ENCODE measurements at regions not wholly inside any gene's neighbourhood (a gene's known extent, or its start where the extent isn't known, plus 50 kb on each side); places are given as distances from the start of the nearest gene placed in this dataset.
"Not testable (repeated sequence)": the region's sequence is repeated elsewhere in the genome, so short reads cannot be mapped to it uniquely, and the experiment has no call there.

- DNase-seq (ENCODE audit: low read depth); in situ Hi-C loops (cut with HindIII; ENCODE audit: low pct_unique_long_range_greater_than_20kb, low sequenced_read_pairs): not testable (repeated sequence)
Observed at GRCh38 chr6:104676679-104677078, 183.0 kb downstream of the HACE1 start.

- DNase-seq (ENCODE audit: low read depth); in situ Hi-C loops (cut with HindIII; ENCODE audit: low pct_unique_long_range_greater_than_20kb, low sequenced_read_pairs): not testable (repeated sequence)
Observed at GRCh38 chr6:104675161-104675560, 184.6 kb downstream of the HACE1 start.

- in situ Hi-C loops (cut with HindIII; ENCODE audit: low pct_unique_long_range_greater_than_20kb, low sequenced_read_pairs); DNase-seq (ENCODE audit: low read depth): not testable (repeated sequence)
Observed at GRCh38 chr6:104673078-104673477, 186.6 kb downstream of the HACE1 start.

GRCh38 chr6:104671591-104671891 is 188.2 kb downstream of the HACE1 start:
- in situ Hi-C loops (cut with HindIII; ENCODE audit: low pct_unique_long_range_greater_than_20kb, low sequenced_read_pairs); DNase-seq (ENCODE audit: low read depth): not testable (repeated sequence)

GRCh38 chr6:104670834-104671590 is 188.7 kb downstream of the HACE1 start:
- DNase-seq (ENCODE audit: low read depth); in situ Hi-C loops (cut with HindIII; ENCODE audit: low pct_unique_long_range_greater_than_20kb, low sequenced_read_pairs): not testable (repeated sequence)

- in situ Hi-C loops (cut with HindIII; ENCODE audit: low pct_unique_long_range_greater_than_20kb, low sequenced_read_pairs), result no loop called here
- DNase-seq (ENCODE audit: low read depth), result no peak
Observed at GRCh38 chr6:104669483-104669882, 190.2 kb downstream of the HACE1 start.

- in situ Hi-C loops (cut with HindIII; ENCODE audit: low pct_unique_long_range_greater_than_20kb, low sequenced_read_pairs), result no loop called here
- DNase-seq (ENCODE audit: low read depth), result no peak
Observed at GRCh38 chr6:104656235-104656634, 203.5 kb downstream of the HACE1 start.

- in situ Hi-C loops (cut with HindIII; ENCODE audit: low pct_unique_long_range_greater_than_20kb, low sequenced_read_pairs), result no loop called here
Observed at GRCh38 chr6:104653781-104654180, 205.9 kb downstream of the HACE1 start.

GRCh38 chr6:104648347-104648746 is 211.4 kb downstream of the HACE1 start:
- in situ Hi-C loops (cut with HindIII; ENCODE audit: low pct_unique_long_range_greater_than_20kb, low sequenced_read_pairs), result no loop called here
- no peak for DNase-seq (ENCODE audit: low read depth)

More at GRCh38 chr6:104653781-104654180, 205.9 kb downstream of the HACE1 start:
- no peak for DNase-seq (ENCODE audit: low read depth)

- in situ Hi-C loops (cut with HindIII; ENCODE audit: low pct_unique_long_range_greater_than_20kb, low sequenced_read_pairs), result no loop called here
- DNase-seq (ENCODE audit: low read depth), result no peak
Observed at GRCh38 chr6:104644848-104645247, 214.9 kb downstream of the HACE1 start.

- in situ Hi-C loops (cut with HindIII; ENCODE audit: low pct_unique_long_range_greater_than_20kb, low sequenced_read_pairs), result no loop called here
Observed at GRCh38 chr6:104642871-104643270, 216.8 kb downstream of the HACE1 start.

GRCh38 chr6:104640761-104641160 is 219.0 kb downstream of the HACE1 start:
- no peak for DNase-seq (ENCODE audit: low read depth)
- in situ Hi-C loops (cut with HindIII; ENCODE audit: low pct_unique_long_range_greater_than_20kb, low sequenced_read_pairs), result no loop called here

More at GRCh38 chr6:104642871-104643270, 216.8 kb downstream of the HACE1 start:
- DNase-seq (ENCODE audit: low read depth), result no peak

GRCh38 chr6:104640150-104640700 is 219.5 kb downstream of the HACE1 start:
- in situ Hi-C loops (cut with HindIII; ENCODE audit: low pct_unique_long_range_greater_than_20kb, low sequenced_read_pairs), result no loop called here
- DNase-seq (ENCODE audit: low read depth), result no peak

- in situ Hi-C loops (cut with HindIII; ENCODE audit: low pct_unique_long_range_greater_than_20kb, low sequenced_read_pairs), result no loop called here
Observed at GRCh38 chr6:104639668-104640067, 220.1 kb downstream of the HACE1 start.

GRCh38 chr6:104638841-104639290 is 220.9 kb downstream of the HACE1 start:
- in situ Hi-C loops (cut with HindIII; ENCODE audit: low pct_unique_long_range_greater_than_20kb, low sequenced_read_pairs), result no loop called here
- DNase-seq (ENCODE audit: low read depth), result no peak

More at GRCh38 chr6:104639668-104640067, 220.1 kb downstream of the HACE1 start:
- DNase-seq (ENCODE audit: low read depth), result no peak

- no peak for DNase-seq (ENCODE audit: low read depth)
- in situ Hi-C loops (cut with HindIII; ENCODE audit: low pct_unique_long_range_greater_than_20kb, low sequenced_read_pairs), result no loop called here
Observed at GRCh38 chr6:104633125-104633524, 226.6 kb downstream of the HACE1 start.

- in situ Hi-C loops (cut with HindIII; ENCODE audit: low pct_unique_long_range_greater_than_20kb, low sequenced_read_pairs), result no loop called here
- no peak for DNase-seq (ENCODE audit: low read depth)
Observed at GRCh38 chr6:104632588-104632987, 227.1 kb downstream of the HACE1 start.

- no peak for DNase-seq (ENCODE audit: low read depth)
- in situ Hi-C loops (cut with HindIII; ENCODE audit: low pct_unique_long_range_greater_than_20kb, low sequenced_read_pairs), result no loop called here
Observed at GRCh38 chr6:104630955-104631354, 228.8 kb downstream of the HACE1 start.

GRCh38 chr6:104630522-104630921 is 229.2 kb downstream of the HACE1 start:
- in situ Hi-C loops (cut with HindIII; ENCODE audit: low pct_unique_long_range_greater_than_20kb, low sequenced_read_pairs), result no loop called here
- no peak for DNase-seq (ENCODE audit: low read depth)

- in situ Hi-C loops (cut with HindIII; ENCODE audit: low pct_unique_long_range_greater_than_20kb, low sequenced_read_pairs), result no loop called here
- DNase-seq (ENCODE audit: low read depth), result no peak
Observed at GRCh38 chr6:104629826-104630225, 229.9 kb downstream of the HACE1 start.
